Gastrocnemius medialis (tissue), 4 donors: ENCODE measurements at regions not wholly inside any gene's neighbourhood (a gene's known extent, or its start where the extent isn't known, plus 50 kb on each side); places are given as distances from the start of the nearest gene placed in this dataset.

Experiments
- POLR2A ChIP-seq, 2 donors: fragments of 450-650 bp; IDR thresholded peaks; one replicate each; pipeline ENCODE4 v1.6.1; 2017; ENCODE audit warnings: antibody characterized with exemption in 2 of 2, mild to moderate bottlenecking in 2 of 2, moderate library complexity in 2 of 2
- TF ChIP-seq, protein P1 (sequence below), 5 experiments: fragments of 450-650 bp in 3 of 5; fragments of 200-600 bp in 2 of 5; sonication (generic) in 2 of 5; IDR thresholded peaks in 4 of 5; conservative IDR thresholded peaks in 1 of 5; 1 replicate in 4 of 5; 2 replicates in 1 of 5; pipeline ENCODE4 v1.5.1; 2016 to 2019; ENCODE audit warnings: antibody characterized with exemption in 5 of 5, mild to moderate bottlenecking in 3 of 5, moderate library complexity in 3 of 5

DNA sequence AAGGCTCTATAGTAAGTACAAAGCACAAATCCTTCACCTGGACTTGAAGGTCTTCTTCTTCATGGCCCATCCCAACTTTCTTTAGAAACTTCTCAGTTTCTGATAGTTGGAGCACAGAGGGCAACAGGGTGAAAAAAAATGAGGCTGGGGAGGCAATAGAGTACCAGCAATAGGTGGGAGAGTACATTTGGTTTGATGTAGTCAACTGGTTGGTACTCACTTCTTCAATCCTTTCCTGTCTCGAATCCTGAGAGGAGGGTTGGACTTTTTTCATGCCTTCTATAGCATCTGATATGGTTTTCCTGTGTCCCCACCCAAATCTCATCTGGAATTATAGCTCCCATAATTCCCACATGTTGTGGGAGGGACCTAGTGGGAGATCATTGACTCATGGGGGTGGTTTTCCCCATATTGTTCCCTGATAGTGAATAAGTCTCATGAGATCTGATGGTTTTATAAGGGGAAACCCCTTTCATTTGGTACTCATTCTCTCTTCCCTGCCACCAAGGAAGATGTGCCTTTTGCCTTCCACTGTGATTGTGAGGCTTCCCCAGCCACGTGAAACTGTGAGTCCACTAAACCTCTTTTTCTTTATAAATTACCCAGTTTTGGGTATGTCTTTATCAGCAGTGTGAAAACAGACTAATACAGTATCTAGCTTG lies 75.9 kb upstream of the LCLAT1 start:
- TF ChIP-seq, protein P1, sequence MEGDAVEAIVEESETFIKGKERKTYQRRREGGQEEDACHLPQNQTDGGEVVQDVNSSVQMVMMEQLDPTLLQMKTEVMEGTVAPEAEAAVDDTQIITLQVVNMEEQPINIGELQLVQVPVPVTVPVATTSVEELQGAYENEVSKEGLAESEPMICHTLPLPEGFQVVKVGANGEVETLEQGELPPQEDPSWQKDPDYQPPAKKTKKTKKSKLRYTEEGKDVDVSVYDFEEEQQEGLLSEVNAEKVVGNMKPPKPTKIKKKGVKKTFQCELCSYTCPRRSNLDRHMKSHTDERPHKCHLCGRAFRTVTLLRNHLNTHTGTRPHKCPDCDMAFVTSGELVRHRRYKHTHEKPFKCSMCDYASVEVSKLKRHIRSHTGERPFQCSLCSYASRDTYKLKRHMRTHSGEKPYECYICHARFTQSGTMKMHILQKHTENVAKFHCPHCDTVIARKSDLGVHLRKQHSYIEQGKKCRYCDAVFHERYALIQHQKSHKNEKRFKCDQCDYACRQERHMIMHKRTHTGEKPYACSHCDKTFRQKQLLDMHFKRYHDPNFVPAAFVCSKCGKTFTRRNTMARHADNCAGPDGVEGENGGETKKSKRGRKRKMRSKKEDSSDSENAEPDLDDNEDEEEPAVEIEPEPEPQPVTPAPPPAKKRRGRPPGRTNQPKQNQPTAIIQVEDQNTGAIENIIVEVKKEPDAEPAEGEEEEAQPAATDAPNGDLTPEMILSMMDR (IDR thresholded peaks at IDR 0.05 in 4 of 5, conservative IDR thresholded peaks at IDR 0.05 in 1 of 5), result no peak
- TF ChIP-seq POLR2A (IDR thresholded peaks at IDR 0.05), result no peak
